NCI-H2196 (cell line): ENCODE measurements at regions not wholly inside any gene's neighbourhood (a gene's known extent, or its start where the extent isn't known, plus 50 kb on each side); places are given as distances from the start of the nearest gene placed in this dataset.
"Not testable (repeated sequence)": the region's sequence is repeated elsewhere in the genome, so short reads cannot be mapped to it uniquely, and the experiment has no call there.

ENCODE experiments used
- DNase-seq: peaks from one replicate; lab custom pipeline; 2025; ENCODE audit not compliant: unreplicated experiment; lab: John Stamatoyannopoulos, UW

DNA sequence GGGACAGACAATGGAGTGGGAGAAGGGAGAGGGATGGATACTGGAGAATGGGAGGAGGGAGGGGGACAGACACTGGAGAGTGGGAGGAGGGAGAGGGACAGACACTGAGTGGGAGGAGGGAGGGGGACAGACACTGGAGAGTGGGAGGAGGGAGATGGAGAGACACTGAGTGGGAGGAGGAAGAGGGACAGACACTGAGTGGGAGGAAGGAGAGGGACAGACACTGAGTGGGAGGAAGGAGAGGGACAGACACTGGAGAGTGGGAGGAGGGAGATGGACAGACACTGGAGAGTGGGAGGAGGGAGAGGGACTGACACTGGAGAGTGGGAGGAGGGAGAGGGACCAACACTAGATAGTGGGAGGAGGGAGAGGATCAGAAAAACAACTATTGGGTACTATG is 426.7 kb upstream of the PMFBP1 start:
- DNase-seq, result no peak

DNA sequence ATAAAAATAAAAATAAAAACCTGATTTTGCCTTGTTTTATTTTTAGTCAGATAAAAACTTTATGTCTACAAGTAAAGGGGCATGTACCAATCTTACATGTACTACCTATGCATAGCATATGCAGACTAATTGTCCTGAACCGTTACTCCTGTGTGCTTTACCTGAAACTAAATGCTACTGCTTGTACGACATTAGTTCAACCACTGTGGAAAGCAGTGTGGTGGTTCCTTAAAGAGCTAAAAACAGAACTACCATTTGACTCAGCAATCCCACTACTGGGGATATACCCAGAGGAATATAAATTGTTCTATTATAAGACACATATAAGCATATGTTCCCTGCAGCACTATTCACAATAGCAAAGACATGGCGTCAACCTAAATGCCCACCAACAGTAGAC is 426.0 kb upstream of the PMFBP1 start:
- no peak for DNase-seq

GRCh38 chr16:72596373-72596772 is 424.4 kb upstream of the PMFBP1 start:
- no peak for DNase-seq

GRCh38 chr16:72590151-72590937 is 418.4 kb upstream of the PMFBP1 start:
- DNase-seq, result no peak

DNA sequence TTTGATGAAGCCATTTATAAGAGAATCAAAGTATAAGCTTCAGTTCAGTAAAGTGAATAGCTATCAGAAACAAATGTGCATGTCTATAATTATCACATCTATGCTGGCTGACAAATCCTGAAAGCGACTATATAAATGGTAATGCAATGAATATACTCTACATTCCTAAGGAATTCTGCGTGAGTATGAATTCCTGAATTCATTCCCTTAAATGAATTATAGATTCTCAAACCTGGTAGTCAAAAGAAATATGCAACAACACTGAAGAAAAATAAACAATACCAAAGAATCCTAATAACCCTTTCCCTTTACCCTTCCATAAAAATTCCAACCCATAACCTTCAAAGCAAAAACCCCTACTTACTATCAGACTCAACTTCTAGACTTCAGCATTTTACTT is 416.6 kb upstream of the PMFBP1 start:
- no peak for DNase-seq

DNA sequence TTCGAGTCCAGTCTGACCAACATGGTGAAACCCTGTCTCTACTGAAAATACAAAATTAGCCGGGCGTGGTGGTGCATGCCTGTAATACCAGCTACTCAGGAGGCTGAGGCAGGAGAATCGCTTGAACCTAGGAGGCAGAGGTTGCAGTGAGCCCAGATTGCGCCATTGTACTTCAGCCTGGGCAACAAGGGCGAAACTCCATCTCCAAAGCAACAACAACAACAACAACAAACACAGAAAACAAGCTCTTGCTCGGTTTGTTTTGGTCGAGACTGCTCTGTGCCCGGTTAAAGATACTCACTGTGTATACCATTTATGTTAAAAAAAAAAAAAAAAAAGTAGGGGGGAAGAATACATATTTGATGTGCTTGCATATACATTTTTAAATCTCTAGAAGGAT is 406.1 kb upstream of the PMFBP1 start:
- DNase-seq, result not testable (repeated sequence)

- DNase-seq, result no peak
Observed at GRCh38 chr16:72576189-72576588, 404.2 kb upstream of the PMFBP1 start.

- DNase-seq, result no peak
Observed at GRCh38 chr16:72569677-72570076, 397.7 kb upstream of the PMFBP1 start.

DNA sequence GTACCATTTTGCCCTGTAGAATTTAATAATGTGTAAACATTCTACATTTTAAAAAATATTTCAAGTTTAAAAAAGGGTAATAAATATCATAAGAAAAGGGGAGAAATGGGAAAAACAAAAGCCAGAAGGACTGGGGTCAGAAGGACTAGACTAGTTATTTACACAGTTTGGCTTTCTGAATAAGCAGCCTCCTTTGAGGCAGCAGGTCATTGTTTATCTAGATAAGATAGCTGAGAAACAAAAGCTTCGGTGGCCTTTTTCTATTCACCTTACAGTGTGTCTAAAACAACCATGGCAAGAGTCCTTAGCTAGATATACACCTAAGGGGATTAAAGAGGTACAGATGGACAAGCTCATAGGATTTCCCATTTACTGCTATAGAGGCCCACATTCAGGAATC is 396.5 kb upstream of the PMFBP1 start:
- DNase-seq, result no peak

DNA sequence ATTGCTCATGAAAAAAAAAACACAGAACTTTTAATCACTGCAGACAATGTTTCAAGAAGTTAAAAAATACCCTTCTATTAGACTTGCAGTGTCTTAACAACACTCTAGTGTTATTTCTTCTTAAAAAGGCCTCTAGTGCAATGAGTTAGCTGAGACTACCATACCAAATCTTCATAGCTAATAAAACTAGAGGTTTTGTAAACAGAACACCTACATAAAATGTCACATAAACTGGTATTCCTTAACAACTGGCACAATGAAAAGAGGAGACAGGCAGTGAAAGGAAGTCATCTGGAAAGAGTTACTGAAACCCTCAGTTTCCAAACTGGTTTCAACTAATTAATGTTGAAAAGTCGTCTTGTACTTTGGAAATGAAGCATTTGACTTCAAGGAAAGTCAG is 394.2 kb upstream of the PMFBP1 start:
- DNase-seq, result no peak

DNA sequence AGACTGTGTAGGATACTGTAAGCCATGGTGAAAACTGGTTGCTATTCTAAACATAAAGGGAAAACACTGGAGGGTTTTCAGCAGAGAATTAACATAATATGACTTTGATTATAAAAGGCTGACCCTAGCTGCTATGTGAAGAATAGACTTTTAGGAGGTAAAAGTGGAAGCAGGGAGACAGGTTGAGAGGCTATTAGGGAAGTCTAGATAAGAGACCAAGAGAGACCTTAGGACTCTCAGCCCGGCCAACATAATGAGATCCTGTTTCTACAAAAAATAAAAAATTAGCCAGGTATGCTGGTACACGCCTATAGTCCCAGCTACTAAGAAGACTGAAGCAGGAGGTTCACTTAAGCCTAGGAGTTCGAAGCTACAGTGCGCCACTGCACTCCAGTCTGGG is 393.2 kb upstream of the PMFBP1 start:
- no peak for DNase-seq

GRCh38 chr16:72560617-72561016 is 388.7 kb upstream of the PMFBP1 start:
- DNase-seq, result no peak

DNA sequence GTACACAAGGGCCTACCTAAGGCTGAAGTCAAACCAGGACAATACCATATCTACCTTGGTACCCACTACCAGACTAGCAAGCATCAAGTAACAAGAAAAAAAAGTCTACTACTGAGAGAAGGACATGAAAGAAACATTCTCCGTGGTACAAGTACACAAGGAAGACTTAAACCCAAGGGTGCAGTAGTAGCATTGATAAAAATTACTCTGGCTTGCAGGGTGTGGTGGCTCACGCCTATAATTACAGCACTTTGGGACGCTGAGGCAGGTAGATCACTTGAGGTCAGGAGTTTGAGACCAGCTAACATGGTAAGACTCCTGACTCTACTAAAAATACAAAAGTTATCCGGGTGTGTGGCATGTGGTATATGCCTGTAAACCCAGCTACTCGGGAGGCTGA is 386.5 kb upstream of the PMFBP1 start:
- DNase-seq, result no peak

DNA sequence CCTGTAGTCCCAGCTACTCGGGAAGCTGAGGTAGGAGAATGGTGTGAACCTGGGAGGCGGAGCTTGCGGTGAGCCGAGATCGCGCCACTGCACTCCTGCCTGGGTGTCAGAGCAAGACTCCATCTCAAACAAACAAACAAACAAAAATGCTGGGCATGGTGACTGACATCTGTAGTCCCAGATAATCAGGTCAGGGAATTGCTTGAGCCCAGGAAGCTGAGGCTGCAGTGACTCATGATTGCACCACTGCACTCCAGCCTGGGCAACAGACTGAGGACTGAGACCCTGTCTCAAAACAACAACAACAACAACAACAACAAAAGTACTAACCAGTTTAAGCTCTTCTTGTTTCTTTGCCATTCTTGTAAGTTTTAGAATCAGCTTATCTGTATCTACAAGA is 383.0 kb upstream of the PMFBP1 start:
- DNase-seq, result no peak

- no peak for DNase-seq
Observed at GRCh38 chr16:72552654-72553053, 380.7 kb upstream of the PMFBP1 start.

DNA sequence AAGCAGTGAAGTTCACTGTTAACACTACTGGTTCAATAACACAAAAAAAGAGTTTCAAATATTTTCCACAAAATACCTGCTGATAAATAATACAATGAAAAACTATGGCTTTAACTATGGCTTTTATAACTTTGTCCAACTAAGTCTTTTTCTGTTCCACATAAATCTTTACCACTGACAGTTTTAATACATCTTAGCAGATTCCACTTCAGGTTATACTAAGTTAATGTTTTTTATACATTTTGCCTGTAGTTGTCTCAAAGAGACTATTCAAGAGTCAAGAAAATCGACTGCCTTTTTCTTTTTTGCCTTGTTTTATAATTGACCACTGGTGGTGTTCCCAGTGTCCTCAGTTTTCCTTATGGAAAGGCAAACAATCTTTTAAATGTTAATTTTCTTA is 379.7 kb upstream of the PMFBP1 start:
- DNase-seq, result no peak

DNA sequence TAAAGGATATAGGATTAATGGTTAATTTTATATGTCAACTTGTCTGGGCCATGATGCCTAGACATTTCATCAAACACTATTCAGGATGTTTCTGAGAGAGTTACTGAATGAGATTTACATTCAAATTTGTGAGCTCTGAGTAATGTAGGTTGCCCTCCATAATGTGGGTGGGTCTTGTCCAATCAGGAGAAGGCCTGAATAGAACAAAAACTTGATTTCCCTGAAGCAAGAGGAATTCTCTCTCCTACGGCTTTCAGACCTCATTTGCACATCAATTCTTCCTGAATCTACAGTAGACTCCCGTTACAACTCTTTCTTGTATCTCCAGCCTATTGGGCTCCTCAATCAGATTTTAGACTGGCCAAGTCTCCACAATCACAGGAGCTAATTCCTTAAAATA is 377.9 kb upstream of the PMFBP1 start:
- DNase-seq, result no peak

GRCh38 chr16:72542102-72542501 is 370.1 kb upstream of the PMFBP1 start:
- no peak for DNase-seq

- no peak for DNase-seq
Observed at GRCh38 chr16:72537664-72538063, 365.7 kb upstream of the PMFBP1 start.

- no peak for DNase-seq
Observed at GRCh38 chr16:72536723-72537435, 364.9 kb upstream of the PMFBP1 start.

DNA sequence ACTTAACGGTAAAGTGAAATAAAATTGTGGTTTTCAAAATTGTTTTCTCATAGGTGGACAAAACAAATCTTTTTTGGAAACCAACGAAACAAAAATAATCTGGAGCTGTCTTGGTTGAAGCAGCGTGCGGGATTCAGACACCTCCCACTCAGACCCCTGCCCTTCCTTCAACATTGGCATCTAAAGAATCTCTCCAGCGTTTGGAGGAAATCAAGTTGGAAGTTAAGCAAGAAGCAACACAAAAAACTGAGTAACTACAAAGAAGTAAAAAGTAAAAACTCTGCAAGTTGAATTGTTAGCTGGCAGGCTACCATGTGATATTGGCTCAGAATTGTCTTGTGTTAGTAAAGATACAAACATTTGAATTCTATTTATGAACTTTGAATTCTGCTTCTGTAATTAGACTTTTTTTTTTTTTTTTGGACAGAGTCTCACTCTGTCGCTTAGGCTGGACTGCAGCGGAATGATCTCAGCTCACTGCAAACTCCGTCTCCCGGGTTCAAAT is 361.0 kb upstream of the PMFBP1 start:
- no peak for DNase-seq

GRCh38 chr16:72530434-72530833 is 358.5 kb upstream of the PMFBP1 start:
- DNase-seq, result no peak
